HepG2 (cell line): ENCODE measurements at regions not wholly inside any gene's neighbourhood (a gene's known extent, or its start where the extent isn't known, plus 50 kb on each side); places are given as distances from the start of the nearest gene placed in this dataset.

Experiments used
- CBX5 ChIP-seq: sonication (generic); formaldehyde crosslinking; IDR thresholded peaks from 2 replicates; pipeline ENCODE4 v1.4.0; 2020; ENCODE audit warnings: missing genetic modification reagents, borderline replicate concordance
- CEBPB ChIP-seq: IDR thresholded peaks from 2 replicates; pipeline ENCODE4 v1.6.1; 2011; ENCODE audit warnings: low read depth, low read length, improper control_type of control experiment, borderline replicate concordance
- MEIS2 ChIP-seq: sonication (generic); formaldehyde crosslinking; IDR thresholded peaks from 2 replicates; pipeline ENCODE4 v1.9.0; 2021; ENCODE audit warnings: mild to moderate bottlenecking, missing genetic modification reagents

GRCh38 chr9:90544488-90544887 is 98.1 kb downstream of the DIRAS2 start:
- TF ChIP-seq MEIS2 (CRISPR knock-in tag) (no peak), CEBPB (no peak), CBX5 (CRISPR knock-in tag) (no peak)
